Suprapubic skin (tissue), 3 donors: ENCODE measurements at regions not wholly inside any gene's neighbourhood (a gene's known extent, or its start where the extent isn't known, plus 50 kb on each side); places are given as distances from the start of the nearest gene placed in this dataset.

Experiments
- CTCF ChIP-seq, 2 donors: fragments of 200-600 bp in 1 of 2; fragments of 450-650 bp in 1 of 2; sonication (generic) in 1 of 2; IDR thresholded peaks; one replicate each; pipeline ENCODE4 v1.5.1; 2016 to 2019; ENCODE audit warnings: antibody characterized with exemption in 2 of 2, mild to moderate bottlenecking in 1 of 2, moderate library complexity in 1 of 2
- EP300 ChIP-seq: sonication (generic); formaldehyde crosslinking; IDR thresholded peaks from one replicate; pipeline ENCODE4 v1.6.1; 2017; ENCODE audit warnings: antibody characterized with exemption

- TF ChIP-seq EP300 (no peak), CTCF (IDR thresholded peaks at IDR 0.05) (no peak)
These were observed 278.3 kb downstream of the TSN start for GRCh38 chr2:122033778-122034177.
